Osteoblast (primary cell): ENCODE measurements at regions not wholly inside any gene's neighbourhood (a gene's known extent, or its start where the extent isn't known, plus 50 kb on each side); places are given as distances from the start of the nearest gene placed in this dataset.

Experiments used
- DNase-seq: peaks from one replicate; pipeline ENCODE4 v3.0.0; 2011; ENCODE audit warnings: low spot score, mixed read lengths; ENCODE audit not compliant: insufficient read length; ENCODE audit errors: missing footprints
- H2AFZ ChIP-seq: 2 replicates; pipeline ENCODE4 v1.6.0; 2011; ENCODE audit warnings: mild to moderate bottlenecking, low read length
- H3K27ac ChIP-seq: 2 replicates; pipeline ENCODE4 v1.5.1; 2011; ENCODE audit warnings: mild to moderate bottlenecking, low read depth, low read length, moderate library complexity
- H3K27me3 ChIP-seq: 2 replicates; pipeline ENCODE4 v1.6.0; 2012; ENCODE audit warnings: mild to moderate bottlenecking, control low read depth, inconsistent platforms, low read length, moderate library complexity; ENCODE audit not compliant: insufficient read depth
- H3K36me3 ChIP-seq: 2 replicates; pipeline ENCODE4 v1.5.1; 2011; ENCODE audit warnings: mild to moderate bottlenecking, low read length, control low read depth, moderate library complexity; ENCODE audit not compliant: insufficient read depth
- H3K4me1 ChIP-seq: 2 replicates; pipeline ENCODE4 v1.5.1; 2011; ENCODE audit warnings: mild to moderate bottlenecking, low read length, control low read depth, moderate library complexity; ENCODE audit not compliant: insufficient read depth
- H3K4me2 ChIP-seq: 2 replicates; pipeline ENCODE4 v1.6.0; 2011; ENCODE audit warnings: mild to moderate bottlenecking, low read length; ENCODE audit not compliant: insufficient read depth
- H3K4me3 ChIP-seq: fragments of 200-600 bp; sonication (generic); 3 replicates; pipeline ENCODE4 v1.5.1; 2012; ENCODE audit warnings: mild to moderate bottlenecking, low read length, inconsistent platforms; ENCODE audit not compliant: insufficient read depth
- H3K79me2 ChIP-seq: 2 replicates; pipeline ENCODE4 v1.6.0; 2012; ENCODE audit warnings: mild to moderate bottlenecking, low read length, control low read depth, inconsistent platforms; ENCODE audit not compliant: insufficient read depth
- H3K9me3 ChIP-seq: 2 replicates; pipeline ENCODE4 v1.5.1; 2011; ENCODE audit warnings: low read depth, low read length, control low read depth
- H4K20me1 ChIP-seq: 2 replicates; pipeline ENCODE4 v1.6.0; 2012; ENCODE audit warnings: mild to moderate bottlenecking, low read length, control low read depth; ENCODE audit not compliant: insufficient read depth
- TF ChIP-seq, protein P1 (sequence below): IDR thresholded peaks from 2 replicates; pipeline ENCODE4 v1.5.1; 2011; ENCODE audit warnings: mild to moderate bottlenecking, low read depth, low read length, moderate library complexity; ENCODE audit errors: extremely low read depth

DNA sequence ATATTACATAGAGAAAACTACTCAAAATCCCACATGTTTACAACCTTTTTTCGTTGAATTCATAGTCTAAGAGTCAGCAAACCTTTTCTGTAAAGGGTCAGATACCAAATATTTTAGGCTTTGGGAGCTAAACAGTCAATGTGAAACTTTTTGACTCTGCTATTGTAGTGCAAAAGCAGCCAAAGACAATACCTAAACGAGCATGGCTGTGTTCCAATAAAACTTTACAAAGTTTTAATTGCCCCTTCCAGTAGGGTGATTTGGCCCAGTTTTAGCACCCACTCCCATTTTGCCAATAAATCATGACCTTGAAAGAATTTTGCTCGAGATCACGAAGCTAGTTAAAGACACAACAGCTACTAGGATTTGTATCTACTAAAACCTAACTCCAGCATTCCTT lies 147.2 kb downstream of the ANKRD50 start:
- Histone ChIP-seq H4K20me1 (no peaks in the 10 kb centered on the region), H3K36me3 (no peaks in the 10 kb centered on the region), H3K4me2 (no peak overlapping the region), H3K27me3 (no peaks in the 10 kb centered on the region), H3K4me3 (no peak overlapping the region), H3K27ac (no peak overlapping the region), H3K79me2 (no peaks in the 10 kb centered on the region), H2AFZ (peak overlapping the region; percentile 14), H3K9me3 (no peaks in the 10 kb centered on the region), H3K4me1 (no peaks in the 10 kb centered on the region)
- TF ChIP-seq, protein P1, sequence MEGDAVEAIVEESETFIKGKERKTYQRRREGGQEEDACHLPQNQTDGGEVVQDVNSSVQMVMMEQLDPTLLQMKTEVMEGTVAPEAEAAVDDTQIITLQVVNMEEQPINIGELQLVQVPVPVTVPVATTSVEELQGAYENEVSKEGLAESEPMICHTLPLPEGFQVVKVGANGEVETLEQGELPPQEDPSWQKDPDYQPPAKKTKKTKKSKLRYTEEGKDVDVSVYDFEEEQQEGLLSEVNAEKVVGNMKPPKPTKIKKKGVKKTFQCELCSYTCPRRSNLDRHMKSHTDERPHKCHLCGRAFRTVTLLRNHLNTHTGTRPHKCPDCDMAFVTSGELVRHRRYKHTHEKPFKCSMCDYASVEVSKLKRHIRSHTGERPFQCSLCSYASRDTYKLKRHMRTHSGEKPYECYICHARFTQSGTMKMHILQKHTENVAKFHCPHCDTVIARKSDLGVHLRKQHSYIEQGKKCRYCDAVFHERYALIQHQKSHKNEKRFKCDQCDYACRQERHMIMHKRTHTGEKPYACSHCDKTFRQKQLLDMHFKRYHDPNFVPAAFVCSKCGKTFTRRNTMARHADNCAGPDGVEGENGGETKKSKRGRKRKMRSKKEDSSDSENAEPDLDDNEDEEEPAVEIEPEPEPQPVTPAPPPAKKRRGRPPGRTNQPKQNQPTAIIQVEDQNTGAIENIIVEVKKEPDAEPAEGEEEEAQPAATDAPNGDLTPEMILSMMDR, result no peak
- DNase-seq, result no peak

DNA sequence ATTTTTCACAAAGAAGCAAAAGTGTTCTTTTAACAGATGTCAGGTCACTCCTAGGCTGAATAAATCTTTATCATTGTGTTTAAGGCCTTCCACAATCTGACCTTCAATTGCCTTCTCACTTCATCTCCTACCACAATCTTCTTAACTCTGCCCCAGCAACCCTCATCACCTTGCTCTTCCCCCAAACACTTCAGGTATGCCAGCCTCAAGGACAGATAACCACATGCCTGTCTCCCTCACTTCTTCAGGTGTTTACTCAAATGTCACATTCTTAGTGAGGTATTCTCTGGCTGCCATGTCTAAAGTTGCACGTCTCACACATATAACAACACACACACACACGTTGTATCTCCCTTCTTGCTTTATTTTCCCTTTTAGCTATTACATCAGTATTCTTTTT lies 146.5 kb downstream of the ANKRD50 start:
- no peak overlapping the region for H2AFZ ChIP-seq
- H3K4me3 ChIP-seq, result no peak overlapping the region
- TF ChIP-seq, protein P1, result no peak
- no peak for DNase-seq
- no peaks in the 10 kb centered on the region for H3K79me2 ChIP-seq
- no peak overlapping the region for H3K27ac ChIP-seq
- no peaks in the 10 kb centered on the region for H4K20me1 ChIP-seq
- no peaks in the 10 kb centered on the region for H3K4me1 ChIP-seq
- H3K36me3 ChIP-seq, result no peaks in the 10 kb centered on the region
- H3K4me2 ChIP-seq, result no peak overlapping the region
- no peaks in the 10 kb centered on the region for H3K27me3 ChIP-seq
- no peaks in the 10 kb centered on the region for H3K9me3 ChIP-seq

DNA sequence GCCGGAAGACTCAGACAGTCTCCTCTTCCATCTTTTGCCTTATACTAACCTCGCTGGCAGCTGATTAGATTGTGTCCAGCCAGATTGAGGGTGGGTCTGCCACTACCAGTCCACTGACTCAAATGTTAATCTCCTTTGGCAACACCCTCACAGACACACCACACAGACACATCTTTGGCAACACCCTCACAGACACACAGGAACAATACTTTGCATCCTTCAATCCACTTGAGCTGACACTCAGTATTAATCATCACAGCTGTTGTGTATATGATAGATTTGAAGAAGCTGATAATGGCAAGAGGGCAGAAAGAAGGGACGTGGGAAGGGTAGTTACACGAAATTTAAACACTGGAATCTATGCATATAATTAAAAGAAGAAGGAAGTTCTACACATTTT lies 139.5 kb downstream of the ANKRD50 start:
- Histone ChIP-seq H3K9me3 (no peaks in the 10 kb centered on the region), H3K4me1 (no peaks in the 10 kb centered on the region), H3K79me2 (no peaks in the 10 kb centered on the region), H3K27me3 (no peaks in the 10 kb centered on the region), H2AFZ (no peak overlapping the region), H3K4me3 (no peak overlapping the region), H3K36me3 (no peaks in the 10 kb centered on the region), H3K27ac (no peak overlapping the region), H3K4me2 (no peak overlapping the region), H4K20me1 (no peaks in the 10 kb centered on the region)
- TF ChIP-seq, protein P1, result no peak
- DNase-seq, result no peak

DNA sequence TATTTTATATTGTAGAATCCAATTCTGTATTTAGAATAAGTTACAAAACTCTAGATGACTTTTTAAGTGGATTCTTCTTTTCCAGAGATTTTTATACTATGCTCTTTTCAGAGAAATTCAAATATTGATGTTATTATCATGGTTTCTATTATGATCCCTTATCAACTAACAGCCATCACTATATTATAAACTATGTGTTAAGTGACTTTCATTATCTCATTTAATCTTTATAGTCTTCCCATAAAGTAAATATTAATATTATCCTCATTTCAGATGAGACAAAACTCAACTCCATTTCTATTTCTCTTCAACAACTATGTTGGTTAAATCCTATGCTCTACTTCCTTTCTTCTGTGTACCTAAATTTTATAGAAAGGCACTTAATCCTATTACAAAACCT lies 132.6 kb downstream of the ANKRD50 start:
- no peaks in the 10 kb centered on the region for H3K4me1 ChIP-seq
- H3K9me3 ChIP-seq, result no peaks in the 10 kb centered on the region
- no peak overlapping the region for H3K4me3 ChIP-seq
- no peaks in the 10 kb centered on the region for H4K20me1 ChIP-seq
- H3K27me3 ChIP-seq, result no peaks in the 10 kb centered on the region
- H3K79me2 ChIP-seq, result no peaks in the 10 kb centered on the region
- no peak overlapping the region for H3K4me2 ChIP-seq
- no peaks in the 10 kb centered on the region for H3K36me3 ChIP-seq
- no peak overlapping the region for H2AFZ ChIP-seq
- TF ChIP-seq, protein P1, result no peak
- DNase-seq, result no peak
- no peak overlapping the region for H3K27ac ChIP-seq
